Chondrocyte (in vitro differentiated cells): ENCODE measurements at regions not wholly inside any gene's neighbourhood (a gene's known extent, or its start where the extent isn't known, plus 50 kb on each side); places are given as distances from the start of the nearest gene placed in this dataset.

Experiments
- DNase-seq: peaks from one replicate; pipeline ENCODE4 v3.0.0; 2021; ENCODE audit warnings: mixed read lengths, low spot score
- H3K27ac Mint-ChIP-seq: one replicate; pipeline ENCODE4 v1.8.0; 2021; ENCODE audit warnings: mild to moderate bottlenecking, moderate library complexity, mixed read lengths; ENCODE audit not compliant: unreplicated experiment
- H3K27me3 Mint-ChIP-seq: 2 replicates; pipeline ENCODE4 v1.8.0; 2021; ENCODE audit warnings: low read depth, mixed read lengths
- H3K36me3 Mint-ChIP-seq: 2 replicates; pipeline ENCODE4 v1.8.0; 2021; ENCODE audit warnings: low read depth, mixed read lengths
- H3K4me1 Mint-ChIP-seq: 2 replicates; pipeline ENCODE4 v1.8.0; 2021; ENCODE audit warnings: low read depth, mild to moderate bottlenecking, mixed read lengths
- H3K4me3 Mint-ChIP-seq: one replicate; pipeline ENCODE4 v1.8.0; 2021; ENCODE audit warnings: mild to moderate bottlenecking, moderate library complexity, mixed read lengths; ENCODE audit not compliant: unreplicated experiment
- H3K9me3 Mint-ChIP-seq: 2 replicates; pipeline ENCODE4 v1.8.0; 2021; ENCODE audit warnings: low read depth, mixed read lengths
- CTCF ChIP-seq: fragments of 200-600 bp; sonication (generic); IDR thresholded peaks from 2 replicates; pipeline ENCODE4 v1.5.0; 2021; ENCODE audit warnings: antibody characterized with exemption, mild to moderate bottlenecking, moderate library complexity

DNA sequence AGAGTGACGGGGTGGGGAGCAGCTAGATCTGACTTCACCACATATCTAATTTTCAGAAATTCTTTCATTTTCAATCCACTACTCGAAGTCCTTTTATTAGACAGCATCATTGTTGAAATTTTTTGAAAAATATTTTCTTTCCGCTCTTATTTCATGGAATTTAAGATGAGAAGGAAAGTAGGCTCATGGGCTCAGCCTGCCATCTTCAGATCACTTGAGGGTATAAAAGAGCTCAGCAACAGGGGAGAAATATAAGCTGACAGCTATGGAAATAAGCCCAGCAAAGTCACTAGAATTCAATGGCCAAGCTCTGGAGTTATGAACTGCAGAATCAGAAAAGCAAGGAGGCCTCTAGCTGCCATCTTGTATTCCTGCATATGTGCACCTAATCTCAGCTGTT lies 389.1 kb downstream of the XPNPEP1 start:
- H3K4me1 Mint-ChIP-seq: no peaks in the 10 kb centered on the region
- no peak for DNase-seq
- H3K9me3 Mint-ChIP-seq: peaks cover 27% of the 10 kb centered on the region

DNA sequence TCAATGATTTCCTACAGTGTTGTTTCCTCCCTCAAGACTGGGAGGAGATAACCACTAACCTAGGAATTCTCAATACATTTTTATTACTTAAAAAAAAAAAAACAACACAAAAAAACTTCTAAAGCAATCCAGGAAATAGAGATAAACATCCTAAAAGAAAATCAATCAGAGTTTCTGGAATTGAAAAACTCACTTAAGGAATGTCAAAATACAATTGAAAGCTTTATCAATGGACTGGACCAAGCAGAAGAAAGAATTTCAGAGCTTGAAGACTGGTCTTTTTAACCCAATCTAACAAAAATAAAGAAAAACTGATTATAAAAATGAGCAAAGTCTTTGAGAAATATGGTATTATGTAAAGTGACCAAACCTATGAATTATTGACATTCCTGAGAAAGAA lies 394.1 kb downstream of the XPNPEP1 start:
- peaks cover 3% of the 10 kb centered on the region for H3K4me1 Mint-ChIP-seq

More for the DNA sequence above, 389.1 kb downstream of the XPNPEP1 start:
- H3K27ac Mint-ChIP-seq: no peak overlapping the region
- no peaks in the 10 kb centered on the region for H3K36me3 Mint-ChIP-seq
- peak; percentile 42 for TF ChIP-seq CTCF
- H3K4me3 Mint-ChIP-seq: no peak overlapping the region
- no peaks in the 10 kb centered on the region for H3K27me3 Mint-ChIP-seq

GRCh38 chr10:109517748-109518147 lies 405.6 kb downstream of the XPNPEP1 start:
- no peak for TF ChIP-seq CTCF
- no peak for DNase-seq
- peaks cover 1% of the 10 kb centered on the region for H3K36me3 Mint-ChIP-seq
- H3K27ac Mint-ChIP-seq: no peak overlapping the region
- H3K4me3 Mint-ChIP-seq: no peak overlapping the region
- no peaks in the 10 kb centered on the region for H3K4me1 Mint-ChIP-seq
- H3K9me3 Mint-ChIP-seq: peaks cover 24% of the 10 kb centered on the region
- peaks cover 2% of the 10 kb centered on the region for H3K27me3 Mint-ChIP-seq

More for the DNA sequence above, 394.1 kb downstream of the XPNPEP1 start:
- Mint-ChIP-seq H3K9me3 (peaks cover 27% of the 10 kb centered on the region), H3K36me3 (no peaks in the 10 kb centered on the region), H3K27me3 (no peaks in the 10 kb centered on the region), H3K27ac (no peak overlapping the region), H3K4me3 (no peak overlapping the region)
- DNase-seq: no peak
- TF ChIP-seq CTCF: no peak

- no peak for TF ChIP-seq CTCF
- Mint-ChIP-seq H3K27ac (no peak overlapping the region), H3K4me3 (no peak overlapping the region), H3K27me3 (no peaks in the 10 kb centered on the region), H3K9me3 (peaks cover 7% of the 10 kb centered on the region), H3K36me3 (peaks cover 1% of the 10 kb centered on the region), H3K4me1 (peaks cover 21% of the 10 kb centered on the region)
- no peak for DNase-seq
Observed at GRCh38 chr10:109504401-109504800, 418.9 kb downstream of the XPNPEP1 start.

- Mint-ChIP-seq H3K4me1 (peaks cover under 1% of the 10 kb centered on the region), H3K27ac (no peak overlapping the region), H3K9me3 (no peaks in the 10 kb centered on the region), H3K4me3 (no peak overlapping the region), H3K36me3 (no peaks in the 10 kb centered on the region), H3K27me3 (no peaks in the 10 kb centered on the region)
- no peak for DNase-seq
- TF ChIP-seq CTCF: no peak
Observed at GRCh38 chr10:109487691-109488090, 435.6 kb downstream of the XPNPEP1 start.
